HepG2 (cell line): ENCODE measurements at regions not wholly inside any gene's neighbourhood (a gene's known extent, or its start where the extent isn't known, plus 50 kb on each side); places are given as distances from the start of the nearest gene placed in this dataset.
"Not testable (repeated sequence)": the region's sequence is repeated elsewhere in the genome, so short reads cannot be mapped to it uniquely, and the experiment has no call there.

Source experiments
- BRCA1 ChIP-seq: sonication (generic); formaldehyde crosslinking; IDR thresholded peaks from 2 replicates; pipeline ENCODE4 v1.4.0; 2020; ENCODE audit warnings: missing genetic modification reagents
- HNRNPL ChIP-seq: fragments of 200-400 bp; formaldehyde crosslinking; IDR thresholded peaks from 2 replicates; pipeline ENCODE4 v1.6.1; 2017; ENCODE audit warnings: mild to moderate bottlenecking, low read depth, low read length

- TF ChIP-seq BRCA1, HNRNPL: not testable (repeated sequence)
Observed at GRCh38 chr16:88151859-88152843, 200.9 kb downstream of the BANP start.
